ENCODE measurements at regions not wholly inside any gene's neighbourhood (a gene's known extent, or its start where the extent isn't known, plus 50 kb on each side); places are given as distances from the start of the nearest gene placed in this dataset.

GRCh38 chr11:42257534-42257933 lies 798.1 kb upstream of the LRRC4C start:
- 15 to 39% (median 36%) methylated on average over 2 of the region's 2 CpGs for WGBS, 5 donors
- TF ChIP-seq POLR2AphosphoS5 (IDR thresholded peaks at IDR 0.05) = no peak
- TF ChIP-seq, protein P1, sequence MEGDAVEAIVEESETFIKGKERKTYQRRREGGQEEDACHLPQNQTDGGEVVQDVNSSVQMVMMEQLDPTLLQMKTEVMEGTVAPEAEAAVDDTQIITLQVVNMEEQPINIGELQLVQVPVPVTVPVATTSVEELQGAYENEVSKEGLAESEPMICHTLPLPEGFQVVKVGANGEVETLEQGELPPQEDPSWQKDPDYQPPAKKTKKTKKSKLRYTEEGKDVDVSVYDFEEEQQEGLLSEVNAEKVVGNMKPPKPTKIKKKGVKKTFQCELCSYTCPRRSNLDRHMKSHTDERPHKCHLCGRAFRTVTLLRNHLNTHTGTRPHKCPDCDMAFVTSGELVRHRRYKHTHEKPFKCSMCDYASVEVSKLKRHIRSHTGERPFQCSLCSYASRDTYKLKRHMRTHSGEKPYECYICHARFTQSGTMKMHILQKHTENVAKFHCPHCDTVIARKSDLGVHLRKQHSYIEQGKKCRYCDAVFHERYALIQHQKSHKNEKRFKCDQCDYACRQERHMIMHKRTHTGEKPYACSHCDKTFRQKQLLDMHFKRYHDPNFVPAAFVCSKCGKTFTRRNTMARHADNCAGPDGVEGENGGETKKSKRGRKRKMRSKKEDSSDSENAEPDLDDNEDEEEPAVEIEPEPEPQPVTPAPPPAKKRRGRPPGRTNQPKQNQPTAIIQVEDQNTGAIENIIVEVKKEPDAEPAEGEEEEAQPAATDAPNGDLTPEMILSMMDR (IDR thresholded peaks at IDR 0.05) = no peak
- no peak for TF ChIP-seq EP300 (IDR thresholded peaks at IDR 0.05)
- TF ChIP-seq POLR2A (IDR thresholded peaks at IDR 0.05) = no peak

DNA sequence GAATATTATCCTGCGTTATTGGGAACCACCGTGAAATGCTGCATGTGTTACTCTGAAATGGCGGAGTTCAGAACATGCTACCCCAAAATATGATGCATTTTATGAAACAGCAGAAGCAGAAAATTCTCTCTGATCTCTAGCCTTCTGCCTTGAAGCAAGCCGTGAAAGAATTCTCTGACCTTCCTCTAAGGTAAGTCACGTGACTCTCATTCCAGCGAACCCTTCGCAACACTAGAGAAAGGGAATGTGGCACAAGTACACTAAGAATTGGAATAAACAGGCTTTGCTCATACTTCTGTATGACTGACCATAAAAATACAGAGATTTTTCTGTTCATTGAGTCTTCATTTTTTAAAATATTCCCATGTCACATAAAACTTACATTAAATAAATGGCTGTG lies 805.6 kb upstream of the LRRC4C start:
- no peak overlapping the region for H3K27ac ChIP-seq
- intact Hi-C loops (cut with DNase I; ENCODE audit: low total_unique reads) = no loop called here
- WGBS, 5 donors = 79 to 89% (median 87%) methylated on average over 7 of the region's 7 CpGs
- H3K4me3 ChIP-seq = no peak overlapping the region
- TF ChIP-seq POLR2A (IDR thresholded peaks at IDR 0.05) (no peak), EP300 (IDR thresholded peaks at IDR 0.05) (no peak), POLR2AphosphoS5 (IDR thresholded peaks at IDR 0.05) (no peak)
- TF ChIP-seq, protein P1 (IDR thresholded peaks at IDR 0.05) = no peak
- no peak for DNase-seq
- H3K36me3 ChIP-seq = no peaks in the 10 kb centered on the region
- H3K9me3 ChIP-seq = no peaks in the 10 kb centered on the region
- H3K4me1 ChIP-seq = no peaks in the 10 kb centered on the region
- H3K27me3 ChIP-seq = no peaks in the 10 kb centered on the region

More at GRCh38 chr11:42257534-42257933, 798.1 kb upstream of the LRRC4C start:
- H3K27me3 ChIP-seq = no peaks in the 10 kb centered on the region
- H3K27ac ChIP-seq = no peak overlapping the region
- no peaks in the 10 kb centered on the region for H3K4me1 ChIP-seq
- no peaks in the 10 kb centered on the region for H3K36me3 ChIP-seq
- intact Hi-C loops (cut with DNase I; ENCODE audit: low total_unique reads) = no loop called here
- no peak overlapping the region for H3K4me3 ChIP-seq
- peak in 1 of 2 donors; percentile 3 for DNase-seq
- peaks cover 0 to 5% (median 2%) of the 10 kb centered on the region in 4 donors for H3K9me3 ChIP-seq

- Histone ChIP-seq H3K36me3 (no peaks in the 10 kb centered on the region), H3K27ac (no peak overlapping the region), H3K9me3 (peaks cover 0 to 21% (median 18%) of the 10 kb centered on the region in 4 donors), H3K4me3 (no peak overlapping the region), H3K27me3 (no peaks in the 10 kb centered on the region), H3K4me1 (no peaks in the 10 kb centered on the region)
- TF ChIP-seq EP300 (IDR thresholded peaks at IDR 0.05) (no peak), POLR2AphosphoS5 (IDR thresholded peaks at IDR 0.05) (no peak), POLR2A (IDR thresholded peaks at IDR 0.05) (no peak)
- TF ChIP-seq, protein P1 (IDR thresholded peaks at IDR 0.05) = no peak
- intact Hi-C loops (cut with DNase I; ENCODE audit: low total_unique reads) = no loop called here
- DNase-seq = no peak
- WGBS, 5 donors = 66 to 76% (median 70%) methylated on average over 3 of the region's 3 CpGs
Observed at GRCh38 chr11:42271306-42271705, 811.9 kb upstream of the LRRC4C start.

GRCh38 chr11:42273977-42274376 lies 814.5 kb upstream of the LRRC4C start:
- TF ChIP-seq POLR2A (IDR thresholded peaks at IDR 0.05) = no peak
- TF ChIP-seq, protein P1 (IDR thresholded peaks at IDR 0.05) = no peak
- no peak for TF ChIP-seq EP300 (IDR thresholded peaks at IDR 0.05)
- TF ChIP-seq POLR2AphosphoS5 (IDR thresholded peaks at IDR 0.05) = no peak

More at GRCh38 chr11:42273977-42274376, 814.5 kb upstream of the LRRC4C start:
- Histone ChIP-seq H3K4me3 (no peak overlapping the region), H3K4me1 (no peaks in the 10 kb centered on the region), H3K9me3 (peaks cover 0 to 32% (median 26%) of the 10 kb centered on the region in 4 donors), H3K36me3 (no peaks in the 10 kb centered on the region), H3K27me3 (no peaks in the 10 kb centered on the region), H3K27ac (no peak overlapping the region)
- WGBS, 5 donors = 87 to 90% (median 88%) methylated on average over 6 of the region's 6 CpGs
- intact Hi-C loops (cut with DNase I; ENCODE audit: low total_unique reads) = no loop called here
- DNase-seq = no peak

Measured in stomach (tissue), 8 donors.